Transverse colon (tissue), 4 donors: ENCODE measurements at regions not wholly inside any gene's neighbourhood (a gene's known extent, or its start where the extent isn't known, plus 50 kb on each side); places are given as distances from the start of the nearest gene placed in this dataset.

ENCODE experiments used
- DNase-seq: peaks from one replicate; pipeline ENCODE4 v3.0.0-alpha.2; 2019
- H3K27ac ChIP-seq, 4 donors: fragments of 200-600 bp; sonication (generic); 2 replicates each; pipeline ENCODE4 v1.5.1; 2016 to 2018; ENCODE audit warnings: inconsistent platforms in 4 of 4
- H3K27me3 ChIP-seq: fragments of 200-600 bp; sonication (generic); 2 replicates; pipeline ENCODE4 v1.5.1; 2017; ENCODE audit warnings: inconsistent platforms
- H3K36me3 ChIP-seq, 4 donors: fragments of 200-600 bp; sonication (generic); 2 replicates each; pipeline ENCODE4 v1.5.1; 2017 to 2019; ENCODE audit warnings: inconsistent platforms in 4 of 4
- H3K4me1 ChIP-seq, 4 donors: fragments of 200-600 bp; sonication (generic); 2 replicates each; pipeline ENCODE4 v1.5.1; 2017 to 2020; ENCODE audit warnings: inconsistent platforms in 4 of 4
- H3K4me3 ChIP-seq, 4 donors: fragments of 200-600 bp; sonication (generic); 1 replicate in 1 of 4; 2 replicates in 3 of 4; pipeline versions ENCODE4 v1.5.1 to v1.6.1; 2017 to 2019; ENCODE audit warnings: inconsistent platforms in 4 of 4
- H3K9me3 ChIP-seq, 2 donors: fragments of 200-600 bp; sonication (generic); 2 replicates each; pipeline ENCODE4 v1.5.1; 2017 to 2019; ENCODE audit warnings: inconsistent platforms in 2 of 2
- CTCF ChIP-seq, 5 experiments: fragments of 200-600 bp in 3 of 5; fragments of 450-650 bp in 2 of 5; sonication (generic) in 3 of 5; IDR thresholded peaks; 1 replicate in 2 of 5; 2 replicates in 3 of 5; pipeline ENCODE4 v1.5.1; 2016 to 2017; ENCODE audit warnings: antibody characterized with exemption in 5 of 5, inconsistent platforms in 3 of 5, mild to moderate bottlenecking in 2 of 5, moderate library complexity in 1 of 5
- EP300 ChIP-seq: sonication (generic); formaldehyde crosslinking; IDR thresholded peaks from one replicate; pipeline ENCODE4 v1.6.1; 2017; ENCODE audit warnings: antibody characterized with exemption, low read depth
- POLR2A ChIP-seq: fragments of 450-650 bp; IDR thresholded peaks from one replicate; pipeline ENCODE4 v1.6.1; 2016; ENCODE audit warnings: antibody characterized with exemption, mild to moderate bottlenecking, moderate library complexity
- POLR2AphosphoS5 ChIP-seq, 3 donors: sonication (generic); formaldehyde crosslinking; IDR thresholded peaks; one replicate each; pipeline ENCODE4 v1.6.1; 2016; ENCODE audit warnings: antibody characterized with exemption in 3 of 3
- WGBS, 2 donors: methylation state at CpG; one replicate each; pipeline ENCODE4 v1.1.5; 2018; ENCODE audit warnings: low coverage in 1 of 2; 5-methylcytosine and 5-hydroxymethylcytosine counted together
- in situ Hi-C, 4 donors: fragments of 200-750 bp; cut with MboI; loops; one replicate each; pipeline versions ENCODE4 v1.15.0 to v1.15.1; 2017; ENCODE audit warnings: low sequenced_read_pairs in 3 of 4, low pct_ligation_motif_present in 1 of 4, low pct_unique_long_range_greater_than_20kb in 1 of 4
- intact Hi-C: fragments of 100-400 bp; cut with DNase I; formaldehyde crosslinking; loops from one replicate; pipeline ENCODE4 v1.15.1; 2023; ENCODE audit warnings: low total_unique reads

GRCh38 chr13:55550624-55551023 is 1590.1 kb upstream of the PRR20A start:
- DNase-seq = no peak
- TF ChIP-seq POLR2AphosphoS5 (IDR thresholded peaks at IDR 0.05) = no peak
- no peak for TF ChIP-seq POLR2A
- TF ChIP-seq CTCF (IDR thresholded peaks at IDR 0.05) = no peak
- no peak for TF ChIP-seq EP300
- Histone ChIP-seq H3K9me3 (no peaks in the 10 kb centered on the region), H3K27me3 (no peaks in the 10 kb centered on the region), H3K27ac (no peak overlapping the region), H3K36me3 (no peaks in the 10 kb centered on the region), H3K4me3 (no peak overlapping the region), H3K4me1 (no peaks in the 10 kb centered on the region)
- in situ Hi-C loops (no loop called here), intact Hi-C loops (no loop called here)

GRCh38 chr13:55553701-55554100 is 1587.0 kb upstream of the PRR20A start:
- no peaks in the 10 kb centered on the region for H3K4me1 ChIP-seq
- intact Hi-C loops (no loop called here), in situ Hi-C loops (no loop called here)
- no peak overlapping the region for H3K27ac ChIP-seq
- DNase-seq = no peak
- no peaks in the 10 kb centered on the region for H3K27me3 ChIP-seq
- H3K9me3 ChIP-seq = no peaks in the 10 kb centered on the region
- TF ChIP-seq POLR2AphosphoS5 (IDR thresholded peaks at IDR 0.05) (no peak), CTCF (IDR thresholded peaks at IDR 0.05) (no peak), POLR2A (no peak), EP300 (no peak)
- WGBS, 2 donors = 92% methylated on average over 1 of the region's 1 CpG; no CpG with 5 or more reads in 1 of the 2 donors
- no peaks in the 10 kb centered on the region for H3K36me3 ChIP-seq
- no peak overlapping the region for H3K4me3 ChIP-seq

GRCh38 chr13:55554741-55555140 is 1586.0 kb upstream of the PRR20A start:
- H3K27ac ChIP-seq = no peak overlapping the region
- no peak for TF ChIP-seq CTCF (IDR thresholded peaks at IDR 0.05)
- no peak for TF ChIP-seq POLR2AphosphoS5 (IDR thresholded peaks at IDR 0.05)
- TF ChIP-seq EP300 = no peak
- no peak for TF ChIP-seq POLR2A
- DNase-seq = no peak
- intact Hi-C loops (no loop called here), in situ Hi-C loops (no loop called here)
- H3K9me3 ChIP-seq = no peaks in the 10 kb centered on the region
- no peaks in the 10 kb centered on the region for H3K36me3 ChIP-seq
- no peaks in the 10 kb centered on the region for H3K27me3 ChIP-seq
- H3K4me1 ChIP-seq = no peaks in the 10 kb centered on the region
- WGBS, 2 donors = 96% methylated on average over 1 of the region's 1 CpG; no CpG with 5 or more reads in 1 of the 2 donors
- no peak overlapping the region for H3K4me3 ChIP-seq

DNA sequence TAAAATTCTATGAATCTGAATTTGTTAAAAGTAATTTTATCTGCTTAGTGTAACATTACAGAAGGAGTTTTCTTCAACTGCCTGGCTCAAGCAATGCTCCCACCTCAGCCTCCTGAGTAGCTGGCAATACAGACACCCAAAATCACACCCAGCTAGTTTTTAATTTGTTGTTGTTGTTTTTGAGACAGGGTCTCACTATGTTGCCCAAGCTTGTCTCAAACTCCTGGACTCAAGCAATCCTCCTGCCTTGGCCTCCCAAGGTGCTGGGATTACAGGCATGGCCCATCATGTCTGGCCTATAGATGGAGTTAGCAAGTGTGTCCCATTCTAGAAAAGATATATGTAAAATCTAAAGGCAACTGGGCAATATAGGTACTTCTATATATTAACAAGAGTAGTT is 1580.4 kb upstream of the PRR20A start:
- no peak for DNase-seq
- in situ Hi-C loops = no loop called here
- no peaks in the 10 kb centered on the region for H3K27me3 ChIP-seq
- intact Hi-C loops = no loop called here
- H3K4me1 ChIP-seq = no peaks in the 10 kb centered on the region
- no peaks in the 10 kb centered on the region for H3K9me3 ChIP-seq
- H3K36me3 ChIP-seq = no peaks in the 10 kb centered on the region
- TF ChIP-seq CTCF (IDR thresholded peaks at IDR 0.05) (no peak), POLR2AphosphoS5 (IDR thresholded peaks at IDR 0.05) (no peak), POLR2A (no peak), EP300 (no peak)
- H3K27ac ChIP-seq = no peak overlapping the region
- no peak overlapping the region for H3K4me3 ChIP-seq
